ENCODE measurements at regions not wholly inside any gene's neighbourhood (a gene's known extent, or its start where the extent isn't known, plus 50 kb on each side); places are given as distances from the start of the nearest gene placed in this dataset.

GRCh38 chr2:4674007-4674406 is 970.6 kb downstream of the DCDC2C start:
- DNase-seq (ENCODE audit: low read depth in 1 of 2, low spot score in 1 of 2) = no peak

GRCh38 chr2:4675295-4675694 is 971.9 kb downstream of the DCDC2C start:
- DNase-seq (ENCODE audit: low read depth in 1 of 2, low spot score in 1 of 2) = no peak

GRCh38 chr2:4678927-4679326 is 975.6 kb downstream of the DCDC2C start:
- DNase-seq (ENCODE audit: low read depth in 1 of 2, low spot score in 1 of 2) = no peak

DNA sequence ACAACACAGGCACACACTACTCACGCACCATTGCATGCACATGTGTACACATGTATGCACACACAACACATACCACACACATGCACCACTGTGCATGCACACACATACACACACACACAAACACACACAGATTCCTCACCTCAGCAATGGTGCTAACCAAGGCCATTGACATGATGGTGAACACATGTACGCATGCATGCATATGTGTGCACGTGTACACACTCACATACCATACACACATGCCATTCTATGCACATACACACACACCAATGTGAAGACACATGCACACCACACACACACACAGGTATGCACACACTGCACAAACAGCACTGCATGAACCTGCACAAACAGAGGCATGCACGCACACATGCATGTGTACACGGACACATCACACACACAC is 976.0 kb downstream of the DCDC2C start:
- no peak for DNase-seq (ENCODE audit: low read depth in 1 of 2, low spot score in 1 of 2)

DNA sequence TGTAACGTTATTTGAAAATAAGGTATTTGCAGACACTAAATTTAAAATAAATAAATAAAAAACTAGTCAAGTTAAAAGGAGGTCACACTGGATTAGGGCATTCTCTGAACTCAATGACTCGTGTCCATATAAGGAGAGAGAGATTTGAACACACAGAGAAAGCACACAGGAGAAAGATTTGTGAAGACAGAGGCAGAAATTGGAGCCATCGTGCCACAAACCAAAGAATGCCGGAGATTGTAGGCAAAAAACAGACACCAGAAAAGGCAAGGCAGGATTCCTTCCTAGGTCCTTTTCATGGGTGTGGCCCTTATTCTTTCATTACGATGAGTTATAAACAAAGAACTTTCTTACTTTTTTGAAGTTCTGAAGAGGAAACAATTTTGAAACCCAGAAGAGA is 981.5 kb downstream of the DCDC2C start:
- no peak for DNase-seq (ENCODE audit: low read depth in 1 of 2, low spot score in 1 of 2)

DNA sequence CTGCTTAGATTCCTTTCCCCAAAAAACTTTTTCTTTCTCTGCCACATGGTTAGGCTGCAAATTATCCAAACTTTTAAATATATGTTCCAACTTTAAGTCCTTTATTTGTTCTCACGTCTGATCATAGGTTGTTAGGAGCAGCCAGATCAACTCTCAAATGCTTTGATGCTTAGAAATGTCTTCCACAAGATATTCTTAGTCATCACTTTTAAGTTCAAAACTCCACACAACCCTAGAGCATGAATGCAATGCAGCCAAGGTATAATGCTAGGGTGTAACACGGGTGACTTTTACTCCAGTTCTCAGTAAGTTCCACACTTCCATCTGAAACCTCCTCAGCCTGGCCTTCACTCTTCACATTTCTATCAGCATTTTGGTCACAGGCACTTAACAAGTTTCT is 987.5 kb downstream of the DCDC2C start:
- no peak for DNase-seq (ENCODE audit: low read depth in 1 of 2, low spot score in 1 of 2)

GRCh38 chr2:4693266-4693665 is 989.9 kb downstream of the DCDC2C start:
- DNase-seq (ENCODE audit: low read depth in 1 of 2, low spot score in 1 of 2) = no peak

- DNase-seq (ENCODE audit: low read depth in 1 of 2, low spot score in 1 of 2) = no peak
Observed at GRCh38 chr2:4695281-4695861, 992.0 kb downstream of the DCDC2C start.

- DNase-seq (ENCODE audit: low read depth in 1 of 2, low spot score in 1 of 2) = no peak
Observed at GRCh38 chr2:4715065-4715464, 977.1 kb upstream of the SOX11 start.

- DNase-seq (ENCODE audit: low read depth in 1 of 2, low spot score in 1 of 2) = no peak
Observed at GRCh38 chr2:4718777-4719176, 973.4 kb upstream of the SOX11 start.

DNA sequence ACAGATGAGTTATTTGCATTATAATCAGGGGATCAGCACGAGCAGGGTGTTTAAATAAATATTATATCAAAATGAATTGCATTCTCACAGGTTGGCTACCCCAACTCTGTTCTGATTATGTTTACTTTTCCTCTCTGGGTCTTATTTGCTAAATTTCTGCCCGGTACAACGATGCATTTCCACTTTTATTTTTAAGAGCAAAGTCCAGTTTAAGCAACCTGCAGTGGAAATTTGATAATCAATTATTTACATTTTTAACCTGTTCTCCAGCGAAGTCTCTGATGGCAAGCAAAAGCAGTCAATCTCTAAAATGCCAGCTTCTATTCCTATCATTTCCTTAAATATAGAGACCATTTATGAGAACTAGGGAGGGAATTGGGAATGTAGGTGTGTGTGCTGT is 966.6 kb upstream of the SOX11 start:
- DNase-seq (ENCODE audit: low read depth in 1 of 2, low spot score in 1 of 2) = no peak

GRCh38 chr2:4732560-4732959 is 959.6 kb upstream of the SOX11 start:
- no peak for DNase-seq (ENCODE audit: low read depth in 1 of 2, low spot score in 1 of 2)

DNA sequence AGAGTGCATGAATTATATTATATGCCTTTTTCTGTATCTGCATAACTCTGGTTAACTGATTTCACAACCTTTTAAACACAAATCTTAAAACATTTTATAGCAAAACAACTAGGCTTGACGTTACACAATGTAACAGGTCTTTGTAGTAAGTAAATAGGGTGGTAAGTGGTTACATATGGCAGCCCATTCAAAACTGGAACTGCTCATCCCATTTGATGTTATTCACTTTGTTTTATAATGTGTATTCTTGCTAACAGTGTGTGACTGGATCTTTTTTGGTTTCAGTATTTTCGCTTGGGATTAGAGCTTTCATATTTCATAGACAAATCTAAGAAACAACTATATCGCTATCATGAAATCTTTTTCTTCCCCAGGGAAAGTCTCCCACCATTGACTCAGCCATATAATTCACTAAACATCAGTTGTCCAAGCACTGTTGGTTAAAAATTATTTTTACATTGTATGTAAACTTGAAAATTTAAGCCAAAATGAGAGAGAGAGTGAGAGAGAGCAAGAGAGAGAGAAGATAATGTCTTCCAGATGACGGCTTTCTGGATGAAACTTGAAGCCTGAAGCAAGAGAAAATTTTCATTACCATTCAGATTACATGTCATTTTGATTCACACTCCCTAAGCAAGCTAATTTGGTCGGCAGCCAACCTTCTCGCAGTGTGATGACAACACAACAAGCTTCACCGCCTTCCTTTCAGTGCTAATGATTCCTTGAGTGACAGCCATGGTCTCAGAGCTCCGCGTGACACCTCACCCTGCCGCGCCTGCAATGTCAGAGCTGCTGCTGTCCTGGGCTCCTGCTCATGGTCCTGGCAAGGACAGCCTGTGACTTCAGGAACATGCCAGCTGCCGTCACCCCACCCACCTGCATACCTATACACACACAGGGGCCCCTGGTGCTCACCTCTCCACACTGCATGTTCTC is 946.9 kb upstream of the SOX11 start:
- DNase-seq (ENCODE audit: low read depth in 1 of 2, low spot score in 1 of 2) = no peak

DNA sequence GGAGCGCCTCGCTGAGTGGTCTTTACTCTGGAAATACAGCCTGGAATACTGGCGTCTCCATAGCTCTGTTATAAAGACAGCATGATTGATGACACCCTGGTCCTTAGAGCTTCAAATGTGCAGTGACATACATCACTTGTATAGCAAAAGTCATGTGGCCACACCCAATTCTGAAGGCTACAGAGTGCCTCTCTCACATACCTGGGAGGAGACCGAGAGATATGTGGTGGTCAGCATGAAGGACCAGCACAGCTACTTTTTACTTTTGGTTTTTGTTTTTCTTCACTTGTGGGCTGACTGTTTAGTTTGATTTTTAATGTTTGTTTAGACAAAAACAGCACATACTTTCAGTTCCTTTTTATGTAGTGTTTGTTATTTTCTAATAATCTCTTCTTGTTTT is 938.5 kb upstream of the SOX11 start:
- no peak for DNase-seq (ENCODE audit: low read depth in 1 of 2, low spot score in 1 of 2)

- no peak for DNase-seq (ENCODE audit: low read depth in 1 of 2, low spot score in 1 of 2)
Observed at GRCh38 chr2:4762951-4763376, 929.2 kb upstream of the SOX11 start.

GRCh38 chr2:4765787-4766530 is 926.2 kb upstream of the SOX11 start:
- DNase-seq (ENCODE audit: low read depth in 1 of 2, low spot score in 1 of 2) = no peak

- DNase-seq (ENCODE audit: low read depth in 1 of 2, low spot score in 1 of 2) = no peak
Observed at GRCh38 chr2:4775668-4776067, 916.5 kb upstream of the SOX11 start.

DNA sequence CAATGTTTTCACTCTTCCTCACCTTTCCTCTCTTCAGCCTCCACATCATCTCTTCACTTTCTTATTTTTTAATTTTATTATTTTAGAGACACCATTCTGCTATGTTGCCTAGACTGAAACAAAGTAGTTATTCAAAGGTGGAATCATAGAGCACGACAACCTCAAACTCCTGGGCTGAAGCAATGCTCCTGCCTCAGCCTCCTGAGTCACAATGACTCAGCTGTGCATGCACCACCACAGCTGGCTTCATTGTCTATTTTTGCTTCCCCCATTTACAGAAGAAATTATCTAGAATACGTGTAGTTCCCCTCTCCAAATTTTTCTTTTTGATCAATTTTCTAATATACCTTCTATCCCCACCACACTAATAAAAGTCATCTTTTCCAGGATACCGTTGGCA is 911.5 kb upstream of the SOX11 start:
- no peak for DNase-seq (ENCODE audit: low read depth in 1 of 2, low spot score in 1 of 2)

DNA sequence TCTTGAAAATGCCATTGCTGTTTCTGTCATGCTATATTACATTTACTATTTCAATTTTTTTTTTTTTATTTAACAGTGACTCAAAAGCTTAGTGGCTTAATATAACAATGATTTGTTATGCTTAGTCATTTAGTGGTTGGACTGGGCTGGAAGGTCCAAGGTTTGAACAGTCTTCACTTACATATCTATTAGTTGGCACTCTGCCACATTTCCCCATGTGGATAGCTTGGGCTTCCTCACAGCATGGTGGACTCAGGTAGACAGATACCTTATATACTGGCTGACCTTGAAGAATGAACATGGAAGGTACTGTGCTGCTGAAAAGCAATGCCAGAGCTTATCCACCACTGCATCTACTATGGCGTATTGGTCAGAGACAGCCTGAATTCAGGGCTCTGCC is 909.5 kb upstream of the SOX11 start:
- no peak for DNase-seq (ENCODE audit: low read depth in 1 of 2, low spot score in 1 of 2)

DNA sequence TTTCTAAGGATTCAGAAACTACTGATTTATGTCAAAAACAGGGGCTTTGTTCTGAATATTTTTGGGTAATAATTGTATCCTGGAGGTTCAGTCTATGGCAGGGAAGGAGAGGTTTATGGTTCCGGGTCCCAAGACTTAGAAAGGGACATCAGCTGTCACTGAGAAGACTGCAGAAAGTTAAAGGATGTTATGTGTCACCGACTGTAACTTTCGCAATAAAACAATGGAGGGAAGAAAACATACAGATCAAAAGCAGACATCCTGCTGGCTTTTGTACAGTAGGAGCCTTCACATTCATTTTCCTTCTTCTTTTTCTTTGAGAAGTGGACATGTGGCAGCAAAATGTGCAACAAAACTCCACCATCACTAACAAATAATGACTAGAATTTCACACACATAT is 900.7 kb upstream of the SOX11 start:
- DNase-seq (ENCODE audit: low read depth in 1 of 2, low spot score in 1 of 2) = no peak

- no peak for DNase-seq (ENCODE audit: low read depth in 1 of 2, low spot score in 1 of 2)
Observed at GRCh38 chr2:4792126-4792525, 900.1 kb upstream of the SOX11 start.

GRCh38 chr2:4803396-4803795 is 888.8 kb upstream of the SOX11 start:
- DNase-seq (ENCODE audit: low read depth in 1 of 2, low spot score in 1 of 2) = no peak

Measured in activated CD4-positive, alpha-beta T cell treated with anti-CD3 and anti-CD28 coated beads, Interleukin-2, amount 50 U/mL, for 24 hours (primary cell).